Endothelial cell of umbilical vein (primary cell): ENCODE measurements at regions not wholly inside any gene's neighbourhood (a gene's known extent, or its start where the extent isn't known, plus 50 kb on each side); places are given as distances from the start of the nearest gene placed in this dataset.

Source experiments
- EZH2 ChIP-seq: IDR thresholded peaks from 2 replicates; pipeline ENCODE4 v1.6.1; 2012; ENCODE audit warnings: borderline replicate concordance, low read depth, mild to moderate bottlenecking, moderate library complexity, low read length, inconsistent platforms; ENCODE audit not compliant: severe bottlenecking
- FOS ChIP-seq: IDR thresholded peaks from 2 replicates; pipeline ENCODE4 v1.6.1; 2011; ENCODE audit warnings: mild to moderate bottlenecking, low read length, moderate library complexity, borderline replicate concordance; ENCODE audit not compliant: insufficient read depth
- GATA2 ChIP-seq: IDR thresholded peaks from 2 replicates; pipeline ENCODE4 v1.7.0; 2011; ENCODE audit warnings: low read depth, mild to moderate bottlenecking, moderate library complexity, mixed read lengths, low read length; ENCODE audit not compliant: insufficient read length, insufficient read depth
- JUN ChIP-seq: IDR thresholded peaks from 2 replicates; pipeline ENCODE4 v1.6.1; 2011; ENCODE audit warnings: borderline replicate concordance, low read depth; ENCODE audit not compliant: insufficient read length, insufficient read depth
- MYC ChIP-seq: IDR thresholded peaks from one replicate; pipeline ENCODE4 v1.6.1; 2011; ENCODE audit warnings: mild to moderate bottlenecking, low read depth, low read length
- POLR2A ChIP-seq: IDR thresholded peaks from 2 replicates; pipeline ENCODE4 v1.6.1; 2012; ENCODE audit warnings: low read depth, mild to moderate bottlenecking, control low read depth, low read length
- POLR2AphosphoS5 ChIP-seq: IDR thresholded peaks from 2 replicates; pipeline ENCODE4 v1.6.1; 2012; ENCODE audit warnings: low read depth, mild to moderate bottlenecking, control low read depth, low read length, moderate library complexity; ENCODE audit not compliant: insufficient read depth
- TF ChIP-seq, protein P1 (sequence below), 2 donors: IDR thresholded peaks; 1 replicate in 1 of 2; 2 replicates in 1 of 2; pipeline ENCODE4 v1.5.1; 2011; ENCODE audit warnings: low read length in 2 of 2, mild to moderate bottlenecking in 2 of 2, moderate library complexity in 2 of 2, control low read depth in 1 of 2, inconsistent platforms in 1 of 2, low read depth in 1 of 2; ENCODE audit not compliant: insufficient read depth in 1 of 2; ENCODE audit errors: extremely low read depth in 1 of 2

DNA sequence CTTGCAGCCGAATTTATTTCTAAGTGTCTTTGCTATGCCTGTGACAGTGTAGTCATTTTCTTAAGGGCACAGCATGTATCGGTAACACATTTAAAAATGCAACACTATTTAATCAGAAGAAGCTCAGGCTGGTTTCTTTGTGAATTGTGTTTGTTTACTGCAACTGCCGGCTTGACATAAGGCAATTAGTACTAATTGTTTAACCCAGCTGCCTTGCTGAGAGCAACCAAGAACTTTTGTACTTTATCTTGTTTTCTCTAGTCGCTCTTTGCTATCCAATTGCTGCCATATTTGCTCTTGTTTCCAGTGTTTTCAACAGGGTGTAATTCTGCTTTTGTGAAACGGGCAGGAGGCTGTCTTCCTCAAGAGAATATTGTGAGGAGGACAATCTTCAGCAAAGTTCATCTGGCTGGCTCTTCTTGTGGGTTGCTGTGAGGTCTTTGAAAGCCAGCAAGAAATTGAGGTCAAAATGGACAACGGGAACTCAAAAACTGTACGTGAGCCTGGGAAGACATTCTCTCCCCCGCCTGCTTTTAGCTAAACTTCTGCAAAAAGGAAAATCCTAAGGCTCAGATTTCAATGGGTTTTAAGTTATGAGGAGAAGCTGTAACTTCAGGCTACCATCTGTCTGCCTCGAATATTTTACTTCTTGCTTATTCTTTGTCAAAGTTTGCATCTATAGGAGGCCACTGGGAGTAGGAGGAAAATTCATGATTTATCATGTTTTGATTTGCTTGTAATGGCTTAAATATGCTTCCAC, 75.8 kb upstream of the TSHZ3 start:
- TF ChIP-seq POLR2A (no peak), FOS (no peak), GATA2 (no peak), MYC (no peak), POLR2AphosphoS5 (no peak), EZH2 (no peak), JUN (no peak)
- TF ChIP-seq, protein P1, sequence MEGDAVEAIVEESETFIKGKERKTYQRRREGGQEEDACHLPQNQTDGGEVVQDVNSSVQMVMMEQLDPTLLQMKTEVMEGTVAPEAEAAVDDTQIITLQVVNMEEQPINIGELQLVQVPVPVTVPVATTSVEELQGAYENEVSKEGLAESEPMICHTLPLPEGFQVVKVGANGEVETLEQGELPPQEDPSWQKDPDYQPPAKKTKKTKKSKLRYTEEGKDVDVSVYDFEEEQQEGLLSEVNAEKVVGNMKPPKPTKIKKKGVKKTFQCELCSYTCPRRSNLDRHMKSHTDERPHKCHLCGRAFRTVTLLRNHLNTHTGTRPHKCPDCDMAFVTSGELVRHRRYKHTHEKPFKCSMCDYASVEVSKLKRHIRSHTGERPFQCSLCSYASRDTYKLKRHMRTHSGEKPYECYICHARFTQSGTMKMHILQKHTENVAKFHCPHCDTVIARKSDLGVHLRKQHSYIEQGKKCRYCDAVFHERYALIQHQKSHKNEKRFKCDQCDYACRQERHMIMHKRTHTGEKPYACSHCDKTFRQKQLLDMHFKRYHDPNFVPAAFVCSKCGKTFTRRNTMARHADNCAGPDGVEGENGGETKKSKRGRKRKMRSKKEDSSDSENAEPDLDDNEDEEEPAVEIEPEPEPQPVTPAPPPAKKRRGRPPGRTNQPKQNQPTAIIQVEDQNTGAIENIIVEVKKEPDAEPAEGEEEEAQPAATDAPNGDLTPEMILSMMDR (IDR thresholded peaks at IDR 0.05; ENCODE audit: extremely low read depth in 1 of 2, insufficient read depth in 1 of 2, low read depth in 1 of 2, low read length in 2 of 2) = no peak
